DMS153 treated with DMSO at 0.1 percent for 48 hours (cell line): ENCODE measurements at regions not wholly inside any gene's neighbourhood (a gene's known extent, or its start where the extent isn't known, plus 50 kb on each side); places are given as distances from the start of the nearest gene placed in this dataset.

ENCODE experiments used
- DNase-seq: peaks from one replicate; lab custom pipeline; 2025; ENCODE audit not compliant: unreplicated experiment; lab: John Stamatoyannopoulos, UW

GRCh38 chr4:41427306-41427882 is 110.6 kb upstream of the LIMCH1 start:
- no peak for DNase-seq

DNA sequence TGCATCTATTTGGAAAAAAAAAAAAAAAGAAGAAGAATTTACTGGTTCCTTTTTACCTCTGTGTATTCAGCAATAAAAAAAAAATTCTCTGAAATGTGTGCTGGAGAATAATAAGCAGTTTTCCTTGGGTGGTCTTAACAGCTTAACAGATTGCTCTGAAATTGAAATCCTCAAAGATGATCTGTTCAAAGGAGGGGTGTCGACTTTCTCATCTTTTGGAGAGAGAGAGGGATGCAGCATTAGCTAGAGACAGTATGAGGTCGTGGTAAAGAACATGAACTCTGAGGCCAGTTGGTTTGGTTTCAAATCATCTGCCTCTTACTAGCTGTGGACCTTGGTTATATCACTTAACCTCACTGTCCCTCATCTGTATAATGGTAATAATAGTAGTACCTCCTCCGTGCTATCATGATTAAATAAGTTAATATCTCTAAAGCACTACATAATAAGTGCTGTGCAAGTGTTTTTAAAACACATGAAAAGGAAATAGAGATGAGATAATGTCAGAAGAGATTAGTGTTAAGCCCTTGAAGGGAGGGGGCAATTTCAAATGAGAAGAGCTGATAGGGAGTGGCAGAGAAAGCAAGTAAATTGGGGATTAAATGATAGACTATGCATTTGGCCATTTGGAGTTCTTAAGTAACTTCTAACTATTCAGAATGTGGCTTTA is 109.9 kb upstream of the LIMCH1 start:
- no peak for DNase-seq

- DNase-seq: no peak
These were observed 109.2 kb upstream of the LIMCH1 start for GRCh38 chr4:41428601-41429279.

GRCh38 chr4:41429280-41429669 is 108.7 kb upstream of the LIMCH1 start:
- DNase-seq: no peak

DNA sequence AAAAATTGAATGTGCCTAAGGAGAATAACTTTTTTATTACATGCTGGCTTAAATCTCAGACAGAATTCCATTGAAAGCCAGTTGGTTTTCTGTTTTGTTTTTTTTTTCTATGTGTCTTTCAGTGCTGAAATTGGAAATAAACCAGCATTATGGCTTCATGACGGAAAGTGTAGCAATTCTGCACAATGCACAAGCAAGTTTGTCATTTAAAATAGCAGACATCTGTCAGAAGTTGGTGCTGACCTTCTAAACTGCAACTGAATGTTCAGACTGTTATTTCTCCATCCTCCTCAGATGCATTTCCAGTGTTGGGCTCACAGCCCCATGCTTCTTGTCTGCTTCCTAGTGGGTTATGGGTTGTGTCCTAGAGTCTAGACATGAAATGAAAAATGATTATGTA is 107.2 kb upstream of the LIMCH1 start:
- DNase-seq: no peak

DNA sequence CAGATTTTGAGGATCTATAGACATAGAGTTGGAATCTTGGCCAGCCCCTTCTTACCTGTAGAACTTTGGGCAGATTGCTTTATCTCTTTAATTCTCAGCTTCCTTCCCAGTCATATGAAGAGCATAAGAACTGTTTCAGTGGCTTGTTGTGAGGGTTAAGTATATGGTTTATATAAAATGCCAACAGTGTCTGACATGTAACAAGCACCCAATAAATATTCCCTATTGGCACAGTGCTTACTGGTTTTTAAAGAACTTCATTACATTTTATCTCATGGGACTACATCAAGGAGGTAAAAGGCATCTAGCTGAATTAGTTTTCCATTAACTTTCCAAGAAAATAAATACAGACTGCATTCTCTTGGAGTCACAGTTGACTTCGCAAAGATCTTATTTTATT is 106.7 kb upstream of the LIMCH1 start:
- no peak for DNase-seq

DNA sequence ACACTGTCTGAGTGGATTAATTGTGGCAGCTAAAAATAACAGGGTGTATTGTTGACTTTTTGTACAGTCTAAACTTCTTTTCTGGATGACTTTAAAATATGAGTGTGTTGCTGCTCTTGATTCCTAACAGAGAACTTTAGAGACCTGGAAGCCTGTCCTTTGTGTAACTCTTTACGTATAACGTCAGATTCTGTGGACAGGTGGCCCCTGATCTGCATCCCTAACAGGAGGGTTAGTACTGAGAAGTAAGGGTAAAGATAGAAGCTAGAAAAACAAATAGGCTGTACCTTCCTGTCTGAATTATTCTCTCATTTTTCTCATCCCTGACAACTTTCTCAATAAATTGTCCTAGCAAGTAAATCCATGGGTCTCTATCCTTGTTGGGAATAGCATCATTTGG is 105.7 kb upstream of the LIMCH1 start:
- no peak for DNase-seq

DNA sequence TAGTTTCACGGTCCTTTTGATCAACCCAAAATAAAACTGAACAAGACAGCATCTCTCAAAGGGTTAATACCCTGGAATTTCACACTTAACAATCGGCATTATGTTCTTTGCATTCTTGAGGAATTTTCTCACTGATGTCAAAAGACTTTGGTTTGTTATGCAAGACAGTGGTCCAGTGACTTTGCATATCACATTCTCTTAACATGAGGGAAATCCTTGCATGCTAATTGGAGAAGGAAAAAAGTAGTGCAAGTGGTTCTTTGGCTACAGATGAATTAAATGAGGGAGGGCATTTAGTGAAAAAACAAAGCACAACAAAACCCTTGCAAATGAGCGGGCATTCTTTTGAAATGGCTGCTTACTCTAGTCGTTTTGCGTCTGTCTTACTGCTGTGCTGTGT is 105.1 kb upstream of the LIMCH1 start:
- no peak for DNase-seq

DNA sequence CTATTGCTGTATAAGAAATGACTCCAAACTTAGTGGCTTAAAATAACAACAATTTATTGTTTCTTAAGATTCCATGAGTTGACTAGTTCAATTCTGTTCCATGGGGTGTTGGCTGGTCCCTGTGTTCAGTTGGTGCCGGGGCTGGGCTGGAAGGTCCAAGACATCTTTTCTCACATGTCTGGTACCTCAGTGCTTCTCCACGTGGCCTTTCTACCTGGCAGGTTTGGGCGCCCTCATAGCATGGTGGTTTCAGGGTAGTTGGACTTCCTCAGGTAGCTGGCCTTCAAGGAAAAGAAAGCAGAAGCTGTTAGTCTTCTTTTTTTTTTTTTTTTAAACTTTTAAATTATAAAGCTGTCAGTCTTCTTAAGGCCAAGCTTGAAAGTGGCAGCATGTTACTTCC is 104.6 kb upstream of the LIMCH1 start:
- DNase-seq: no peak

GRCh38 chr4:41435510-41435909 is 102.4 kb upstream of the LIMCH1 start:
- no peak for DNase-seq

GRCh38 chr4:41436419-41436818 is 101.5 kb upstream of the LIMCH1 start:
- no peak for DNase-seq

DNA sequence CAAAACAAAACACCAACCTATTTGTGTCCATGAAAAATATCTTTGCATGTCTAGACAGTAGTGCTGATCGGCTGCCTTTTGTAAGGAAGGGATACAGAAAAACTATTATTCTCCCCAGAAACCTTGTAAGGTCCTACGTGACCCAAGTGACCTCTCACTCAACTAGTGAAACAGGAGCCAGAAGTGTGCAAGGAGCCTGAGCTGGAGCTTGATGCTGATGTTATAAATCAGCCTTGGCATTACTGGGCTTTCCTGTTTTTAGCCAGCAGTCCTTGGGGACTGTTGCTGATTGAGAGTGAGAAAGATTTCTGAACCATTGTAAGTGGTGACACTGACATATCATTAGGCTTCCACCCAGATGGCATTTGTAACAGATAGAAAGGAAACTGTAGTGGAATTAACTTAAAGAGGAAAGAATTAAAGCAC is 100.8 kb upstream of the LIMCH1 start:
- no peak for DNase-seq

DNA sequence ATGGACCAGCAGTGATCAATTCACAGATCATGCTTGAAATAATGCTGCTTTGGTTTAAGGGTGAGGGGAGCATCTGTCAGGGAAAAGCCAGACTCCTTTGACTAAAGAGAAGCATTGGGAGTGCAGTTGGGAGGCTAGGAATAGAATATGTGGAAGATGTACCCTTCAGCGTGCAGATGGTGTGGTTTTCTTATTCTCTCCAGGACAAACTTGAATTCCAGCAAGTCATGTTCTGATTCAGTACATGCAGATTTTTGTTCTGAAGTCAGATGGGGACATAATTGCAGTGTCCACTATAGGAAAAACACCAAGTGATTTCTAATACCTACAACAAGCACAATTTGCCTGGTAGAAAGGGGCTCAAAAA is 99.0 kb upstream of the LIMCH1 start:
- DNase-seq: no peak

GRCh38 chr4:41442810-41443209 is 95.1 kb upstream of the LIMCH1 start:
- peak; percentile 54 for DNase-seq

GRCh38 chr4:41443340-41444079 is 94.4 kb upstream of the LIMCH1 start:
- no peak for DNase-seq

GRCh38 chr4:41446391-41446790 is 91.6 kb upstream of the LIMCH1 start:
- DNase-seq: no peak

- DNase-seq: no peak
These were observed 90.8 kb upstream of the LIMCH1 start for GRCh38 chr4:41446981-41447725.

DNA sequence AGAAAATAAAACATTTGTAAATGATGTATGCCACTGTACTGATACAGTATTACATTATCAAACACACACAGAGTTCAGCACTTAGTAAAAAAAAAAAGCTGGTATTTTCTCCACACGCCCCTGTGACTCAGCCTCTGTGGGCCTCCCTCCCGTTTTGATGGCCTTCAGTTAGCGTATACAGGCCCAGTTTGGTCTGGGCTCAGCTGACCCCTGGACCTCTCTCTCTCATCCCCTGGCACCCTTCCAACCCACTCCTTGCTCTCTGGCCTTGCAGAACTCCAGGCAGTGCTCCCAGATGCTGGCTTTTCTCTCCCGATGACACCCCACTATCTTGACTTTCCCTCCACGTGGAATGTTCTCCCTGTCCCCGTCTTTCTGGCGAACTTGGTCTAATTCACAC is 89.0 kb upstream of the LIMCH1 start:
- no peak for DNase-seq

DNA sequence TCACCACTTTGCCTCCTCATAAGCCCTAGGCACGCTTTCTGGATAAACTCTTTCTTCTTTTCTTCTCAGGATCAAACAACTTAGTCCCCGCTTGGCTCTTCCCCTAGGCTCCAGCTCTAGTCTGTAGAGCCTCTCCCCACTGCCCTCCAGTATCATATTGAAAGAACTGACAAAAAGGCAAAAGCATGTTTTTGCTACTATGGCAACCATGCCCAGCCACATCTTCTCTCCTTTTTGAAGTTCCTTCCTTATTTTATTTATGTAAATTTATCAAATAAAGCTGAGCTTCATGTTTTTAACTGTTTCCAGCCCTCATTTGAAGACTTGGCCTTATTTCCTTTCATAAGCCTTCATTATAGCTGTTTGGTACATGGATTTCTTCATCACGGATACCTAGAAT is 86.0 kb upstream of the LIMCH1 start:
- no peak for DNase-seq

GRCh38 chr4:41452484-41453225 is 85.3 kb upstream of the LIMCH1 start:
- DNase-seq: peak; percentile 31

DNA sequence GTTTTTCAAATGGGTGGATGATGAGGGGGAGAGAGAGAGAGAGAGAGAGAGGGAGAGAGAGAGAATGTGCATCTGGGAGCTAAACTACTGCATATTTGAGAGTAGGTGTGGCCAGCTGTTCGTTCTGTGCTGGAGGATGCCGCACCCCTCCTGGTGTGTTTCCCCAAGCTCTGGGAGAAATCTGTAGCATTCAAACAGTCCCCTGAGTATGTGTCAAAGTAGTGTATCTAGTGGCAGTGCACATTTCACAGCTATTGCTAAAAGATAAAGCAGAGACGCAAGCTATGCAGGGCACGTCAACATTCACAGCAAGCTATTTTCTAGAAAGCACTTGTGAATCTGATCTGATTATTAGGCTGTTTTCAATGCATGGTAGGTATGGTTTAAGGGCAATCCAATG is 83.5 kb upstream of the LIMCH1 start:
- no peak for DNase-seq
